DOHH2 (cell line): ENCODE measurements at regions not wholly inside any gene's neighbourhood (a gene's known extent, or its start where the extent isn't known, plus 50 kb on each side); places are given as distances from the start of the nearest gene placed in this dataset.

Experiments
- EZH2phosphoT487 ChIP-seq: fragments of 200-600 bp; sonication (generic); IDR thresholded peaks from 2 replicates; pipeline ENCODE4 v1.6.1; 2017; ENCODE audit warnings: borderline replicate concordance, mild to moderate bottlenecking, antibody characterized with exemption, low read length, moderate library complexity, mixed read lengths
- TF ChIP-seq, protein P1 (sequence below): fragments of 200-600 bp; sonication (generic); IDR thresholded peaks from one replicate; pipeline ENCODE4 v1.5.1; 2014; ENCODE audit warnings: antibody characterized with exemption, mild to moderate bottlenecking, low read depth, low read length; ENCODE audit not compliant: poor library complexity, severe bottlenecking

DNA sequence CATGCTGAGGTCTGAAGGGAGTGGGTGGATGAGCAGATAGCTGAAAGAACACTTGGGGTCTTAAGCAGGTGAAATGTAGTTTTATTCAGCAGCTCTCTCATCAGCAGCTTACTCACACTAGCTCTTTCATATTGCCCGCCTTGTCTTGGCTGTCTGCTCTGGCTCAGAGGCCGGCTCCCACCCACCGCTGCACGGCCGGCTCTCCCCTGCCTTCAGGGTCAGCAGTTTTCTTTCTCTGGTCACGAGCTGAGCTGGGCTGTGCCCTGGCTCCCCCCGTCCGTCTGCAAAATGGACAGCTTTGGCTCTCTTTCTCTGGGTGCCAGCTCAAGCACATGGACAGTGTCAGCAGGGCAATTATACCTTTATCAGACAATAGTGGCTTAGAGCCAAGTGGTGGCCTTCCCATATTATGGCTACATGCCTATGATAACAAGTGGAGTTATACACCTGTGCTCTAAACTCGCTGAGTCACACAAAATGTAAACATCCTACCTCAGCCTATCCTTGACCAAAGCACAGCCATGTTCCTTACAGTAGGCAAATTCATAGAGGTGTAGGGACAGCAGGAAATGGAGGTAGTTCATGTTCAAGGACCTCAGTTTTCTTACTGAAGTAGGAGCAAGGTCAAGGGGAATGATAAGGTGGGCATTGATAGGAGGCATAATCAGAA is 224.8 kb downstream of the SOCS6 start:
- TF ChIP-seq, protein P1, sequence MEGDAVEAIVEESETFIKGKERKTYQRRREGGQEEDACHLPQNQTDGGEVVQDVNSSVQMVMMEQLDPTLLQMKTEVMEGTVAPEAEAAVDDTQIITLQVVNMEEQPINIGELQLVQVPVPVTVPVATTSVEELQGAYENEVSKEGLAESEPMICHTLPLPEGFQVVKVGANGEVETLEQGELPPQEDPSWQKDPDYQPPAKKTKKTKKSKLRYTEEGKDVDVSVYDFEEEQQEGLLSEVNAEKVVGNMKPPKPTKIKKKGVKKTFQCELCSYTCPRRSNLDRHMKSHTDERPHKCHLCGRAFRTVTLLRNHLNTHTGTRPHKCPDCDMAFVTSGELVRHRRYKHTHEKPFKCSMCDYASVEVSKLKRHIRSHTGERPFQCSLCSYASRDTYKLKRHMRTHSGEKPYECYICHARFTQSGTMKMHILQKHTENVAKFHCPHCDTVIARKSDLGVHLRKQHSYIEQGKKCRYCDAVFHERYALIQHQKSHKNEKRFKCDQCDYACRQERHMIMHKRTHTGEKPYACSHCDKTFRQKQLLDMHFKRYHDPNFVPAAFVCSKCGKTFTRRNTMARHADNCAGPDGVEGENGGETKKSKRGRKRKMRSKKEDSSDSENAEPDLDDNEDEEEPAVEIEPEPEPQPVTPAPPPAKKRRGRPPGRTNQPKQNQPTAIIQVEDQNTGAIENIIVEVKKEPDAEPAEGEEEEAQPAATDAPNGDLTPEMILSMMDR: no peak
- TF ChIP-seq EZH2phosphoT487: no peak
